HEK293T (cell line): ENCODE measurements at regions not wholly inside any gene's neighbourhood (a gene's known extent, or its start where the extent isn't known, plus 50 kb on each side); places are given as distances from the start of the nearest gene placed in this dataset.

Experiments
- ARNT ChIP-seq: fragments of 450-650 bp; IDR thresholded peaks from 2 replicates; pipeline ENCODE4 v1.6.1; 2017; ENCODE audit warnings: mild to moderate bottlenecking
- FOXK2 ChIP-seq: fragments of 450-650 bp; IDR thresholded peaks from 2 replicates; pipeline ENCODE4 v1.6.1; 2016; ENCODE audit warnings: mild to moderate bottlenecking
- SP1 ChIP-seq: fragments of 450-650 bp; IDR thresholded peaks from 2 replicates; pipeline ENCODE4 v1.6.1; 2017

DNA sequence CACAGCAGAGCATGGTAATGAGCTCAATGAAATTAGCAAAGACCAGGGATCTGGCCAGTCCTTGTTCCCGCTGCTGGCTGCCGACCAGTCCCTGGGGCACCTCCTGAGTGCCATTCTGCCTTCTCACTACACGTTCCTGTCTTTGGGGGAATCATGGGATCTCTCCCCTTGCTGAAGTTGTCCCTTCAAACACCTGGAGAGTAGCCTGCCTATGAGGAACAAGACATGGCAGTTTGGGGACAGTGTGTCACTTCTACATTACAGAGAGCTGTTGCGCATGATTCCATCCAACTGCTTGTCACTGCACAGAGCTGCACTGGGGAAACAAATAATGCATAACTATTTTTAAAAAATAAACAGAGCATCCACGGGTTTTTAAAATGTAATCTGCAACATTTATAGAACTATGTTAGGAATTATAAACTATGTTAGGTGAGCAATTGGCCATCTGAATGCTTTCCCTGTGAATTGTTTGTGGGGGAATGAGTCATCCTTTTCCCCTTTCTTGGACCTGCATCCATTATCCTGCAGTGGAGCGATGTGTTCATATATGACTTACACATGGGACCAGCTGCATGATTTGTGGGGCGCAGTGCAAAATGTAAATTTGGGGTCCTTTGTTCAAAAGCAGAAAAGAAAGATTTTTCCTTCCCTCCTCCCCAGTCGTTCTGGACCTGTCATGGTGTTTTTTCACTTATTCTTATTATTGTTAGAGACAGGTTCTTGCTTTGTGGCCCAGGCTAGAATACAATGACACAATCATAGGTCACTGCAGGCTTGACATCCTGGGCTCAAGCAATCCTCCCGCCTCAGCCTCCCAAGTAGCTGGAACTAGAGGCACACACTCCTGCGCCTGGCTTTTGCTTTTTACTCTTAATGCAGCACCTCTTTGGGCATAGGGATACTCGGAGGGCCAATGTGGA, 115.0 kb upstream of the TBL1X start:
- TF ChIP-seq ARNT (no peak), FOXK2 (no peak), SP1 (no peak)
